Body of pancreas (tissue), 4 donors: ENCODE measurements at regions not wholly inside any gene's neighbourhood (a gene's known extent, or its start where the extent isn't known, plus 50 kb on each side); places are given as distances from the start of the nearest gene placed in this dataset.

Experiments
- ATAC-seq: fragments of 150-250 bp; one replicate; pipeline ENCODE4 v1.9.1; 2016
- DNase-seq, 4 donors: peaks; one replicate each; pipeline ENCODE4 v3.0.0-alpha.2; 2019
- H3K27ac ChIP-seq, 4 donors: fragments of 200-600 bp; sonication (generic); 1 replicate in 3 of 4; 2 replicates in 1 of 4; pipeline versions ENCODE4 v1.5.1 to v1.6.1; 2016 to 2019; ENCODE audit warnings: mild to moderate bottlenecking in 1 of 4, mixed read lengths in 1 of 4, moderate library complexity in 1 of 4
- H3K27me3 ChIP-seq, 2 donors: fragments of 200-600 bp; sonication (generic); one replicate each; pipeline ENCODE4 v1.6.0; 2016; ENCODE audit warnings: mild to moderate bottlenecking in 1 of 2
- H3K36me3 ChIP-seq, 2 donors: fragments of 200-600 bp; sonication (generic); replicated peaks in 1 of 2; 2 replicates each; pipeline ENCODE4 v1.5.1; 2016; ENCODE audit warnings: low read depth in 2 of 2; ENCODE audit not compliant: insufficient read depth in 1 of 2
- H3K4me1 ChIP-seq: fragments of 200-600 bp; sonication (generic); one replicate; pipeline ENCODE4 v1.6.0; 2016
- H3K4me3 ChIP-seq, 2 donors: fragments of 200-600 bp; sonication (generic); 1 replicate in 1 of 2; 2 replicates in 1 of 2; pipeline ENCODE4 v1.5.1; 2016 to 2019
- H3K9me3 ChIP-seq, 3 donors: fragments of 200-600 bp; sonication (generic); 1 replicate in 2 of 3; 2 replicates in 1 of 3; pipeline ENCODE4 v1.5.1; 2016
- CTCF ChIP-seq, 7 experiments: fragments of 450-650 bp in 4 of 7; fragments of 200-600 bp in 3 of 7; sonication (generic) in 3 of 7; IDR thresholded peaks; one replicate each; pipeline ENCODE4 v1.5.1; 2016 to 2019; ENCODE audit warnings: antibody characterized with exemption in 7 of 7
- POLR2A ChIP-seq, 3 donors: fragments of 450-650 bp; IDR thresholded peaks; one replicate each; pipeline ENCODE4 v1.6.1; 2016; ENCODE audit warnings: antibody characterized with exemption in 3 of 3, mild to moderate bottlenecking in 2 of 3
- WGBS, 2 donors: methylation state at CpG; one replicate each; pipeline ENCODE4 v1.1.5; 2017; 5-methylcytosine and 5-hydroxymethylcytosine counted together
- intact Hi-C: fragments of 100-400 bp; cut with DNase I; formaldehyde crosslinking; loops from one replicate; pipeline ENCODE4 v1.15.1; 2023

GRCh38 chr11:97865424-97866012 lies 1155.2 kb upstream of the CNTN5 start:
- H3K9me3 ChIP-seq = no peaks in the 10 kb centered on the region
- no peaks in the 10 kb centered on the region for H3K36me3 ChIP-seq
- no peaks in the 10 kb centered on the region for H3K27me3 ChIP-seq
- H3K4me1 ChIP-seq = no peaks in the 10 kb centered on the region
- ATAC-seq (no peak), DNase-seq (no peak)
- 39 to 41% methylated on average over 3 of the region's 3 CpGs for WGBS, 2 donors
- no peak overlapping the region for H3K4me3 ChIP-seq
- intact Hi-C loops = no loop called here
- H3K27ac ChIP-seq = no peak overlapping the region
- TF ChIP-seq CTCF (IDR thresholded peaks at IDR 0.05) (no peak), POLR2A (IDR thresholded peaks at IDR 0.05) (no peak)

DNA sequence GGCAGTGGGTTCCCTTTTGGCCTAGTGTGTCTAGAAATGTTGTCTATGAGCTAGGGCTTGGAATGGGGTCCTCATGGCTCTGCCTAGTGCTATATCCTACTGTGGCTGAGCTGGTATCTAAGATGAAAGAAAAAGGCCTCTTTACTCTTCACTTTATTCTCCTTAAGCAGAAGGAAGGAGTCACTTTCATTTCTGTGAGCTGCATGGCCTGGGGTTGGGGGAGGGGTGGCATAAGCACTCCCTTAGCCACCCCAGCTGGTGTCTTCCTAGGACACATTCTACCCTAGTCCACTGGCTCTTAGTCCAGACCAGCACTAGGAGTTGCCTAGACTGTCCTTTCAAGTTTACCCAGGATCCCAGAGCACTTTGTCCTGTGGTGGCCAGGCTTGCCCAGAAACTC lies 1148.9 kb upstream of the CNTN5 start:
- no peaks in the 10 kb centered on the region for H3K27me3 ChIP-seq
- TF ChIP-seq CTCF (IDR thresholded peaks at IDR 0.05) (no peak), POLR2A (IDR thresholded peaks at IDR 0.05) (no peak)
- H3K4me1 ChIP-seq = no peaks in the 10 kb centered on the region
- intact Hi-C loops = no loop called here
- no peak overlapping the region for H3K4me3 ChIP-seq
- no peaks in the 10 kb centered on the region for H3K9me3 ChIP-seq
- H3K36me3 ChIP-seq = no peaks in the 10 kb centered on the region
- DNase-seq (no peak), ATAC-seq (no peak)
- no peak overlapping the region for H3K27ac ChIP-seq

- Histone ChIP-seq H3K36me3 (no peaks in the 10 kb centered on the region), H3K27me3 (no peaks in the 10 kb centered on the region)
- intact Hi-C loops = no loop called here
These were observed 1140.5 kb upstream of the CNTN5 start for GRCh38 chr11:97880209-97880608.

DNA sequence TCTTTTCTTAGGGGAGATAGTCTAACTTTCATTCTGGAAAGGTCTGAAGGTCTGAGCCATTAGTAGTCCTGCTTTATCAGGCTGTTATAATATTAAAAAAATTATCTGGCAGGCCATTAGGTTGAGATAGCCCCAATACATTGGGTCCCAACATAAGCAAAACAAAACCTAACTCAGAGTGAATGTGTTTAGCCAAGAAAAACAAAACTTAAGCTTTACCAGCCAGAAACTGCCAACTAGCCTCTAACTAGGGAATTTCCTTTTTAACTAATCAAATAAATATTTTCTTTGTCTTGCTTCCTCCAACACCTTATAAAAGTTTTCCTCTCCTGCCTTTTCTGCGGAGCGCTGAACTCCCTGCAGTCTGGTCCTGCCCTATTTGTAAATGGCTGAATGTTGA lies 1137.7 kb upstream of the CNTN5 start:
- no peak overlapping the region for H3K27ac ChIP-seq
- no peak for DNase-seq
- no peaks in the 10 kb centered on the region for H3K36me3 ChIP-seq
- TF ChIP-seq CTCF (IDR thresholded peaks at IDR 0.05) (no peak), POLR2A (IDR thresholded peaks at IDR 0.05) (no peak)
- ATAC-seq = no peak
- intact Hi-C loops = no loop called here
- H3K27me3 ChIP-seq = no peaks in the 10 kb centered on the region
- no peaks in the 10 kb centered on the region for H3K9me3 ChIP-seq
- H3K4me3 ChIP-seq = no peak overlapping the region
- no peaks in the 10 kb centered on the region for H3K4me1 ChIP-seq
- WGBS, 2 donors = 87 to 90% methylated on average over 2 of the region's 2 CpGs

More at GRCh38 chr11:97880209-97880608, 1140.5 kb upstream of the CNTN5 start:
- Histone ChIP-seq H3K4me3 (no peak overlapping the region), H3K27ac (no peak overlapping the region), H3K4me1 (no peaks in the 10 kb centered on the region), H3K9me3 (no peaks in the 10 kb centered on the region)
- TF ChIP-seq POLR2A (IDR thresholded peaks at IDR 0.05) (no peak), CTCF (IDR thresholded peaks at IDR 0.05) (no peak)
- no peak for ATAC-seq
- no peak for DNase-seq

GRCh38 chr11:97888641-97889040 lies 1132.1 kb upstream of the CNTN5 start:
- H3K27ac ChIP-seq = no peak overlapping the region
- no peaks in the 10 kb centered on the region for H3K27me3 ChIP-seq
- no peaks in the 10 kb centered on the region for H3K4me1 ChIP-seq
- no peak for TF ChIP-seq CTCF (IDR thresholded peaks at IDR 0.05)
- no peak for TF ChIP-seq POLR2A (IDR thresholded peaks at IDR 0.05)
- intact Hi-C loops = no loop called here
- no peak for ATAC-seq
- no peak overlapping the region for H3K4me3 ChIP-seq
- WGBS, 2 donors = 78 to 83% methylated on average over 2 of the region's 2 CpGs
- H3K9me3 ChIP-seq = no peaks in the 10 kb centered on the region
- H3K36me3 ChIP-seq = no peaks in the 10 kb centered on the region
- DNase-seq = no peak
